Lung (tissue), 11 donors: ENCODE measurements at regions not wholly inside any gene's neighbourhood (a gene's known extent, or its start where the extent isn't known, plus 50 kb on each side); places are given as distances from the start of the nearest gene placed in this dataset.

ENCODE experiments used
- ATAC-seq: fragments of 200-7000 bp; cut with Tn5 transposase; one replicate; pipeline ENCODE4 v1.9.1; 2020; ENCODE audit warnings: moderate number of reproducible peaks; ENCODE audit not compliant: insufficient read depth, low FRiP score
- DNase-seq, 3 donors: peaks; one replicate each; pipeline ENCODE4 v3.0.0-alpha.2; 2013 to 2017
- H3K27ac ChIP-seq, 2 donors: one replicate each; pipeline ENCODE4 v1.5.1; 2013; ENCODE audit warnings: mild to moderate bottlenecking in 2 of 2, moderate library complexity in 2 of 2, control low read depth in 1 of 2, inconsistent platforms in 1 of 2, low read depth in 1 of 2, low read length in 1 of 2
- H3K27me3 ChIP-seq, 3 donors: one replicate each; pipeline ENCODE4 v1.5.1; 2013; ENCODE audit warnings: low read length in 2 of 3; ENCODE audit not compliant: control insufficient read depth in 3 of 3, insufficient read depth in 3 of 3
- H3K36me3 ChIP-seq, 4 donors: one replicate each; pipeline ENCODE4 v1.5.1; 2013; ENCODE audit warnings: low read length in 4 of 4, mild to moderate bottlenecking in 1 of 4, moderate library complexity in 1 of 4; ENCODE audit not compliant: control insufficient read depth in 4 of 4, insufficient read depth in 4 of 4
- H3K4me1 ChIP-seq, 5 donors: one replicate each; pipeline ENCODE4 v1.5.1; 2013; ENCODE audit warnings: low read length in 5 of 5, mild to moderate bottlenecking in 2 of 5, moderate library complexity in 1 of 5; ENCODE audit not compliant: control insufficient read depth in 5 of 5, insufficient read depth in 5 of 5
- H3K4me3 ChIP-seq: one replicate; pipeline ENCODE4 v1.5.1; 2013; ENCODE audit warnings: mild to moderate bottlenecking, control low read depth, moderate library complexity
- H3K9ac ChIP-seq, 2 donors: one replicate each; pipeline ENCODE4 v1.5.1; 2013; ENCODE audit warnings: low read length in 2 of 2, control low read depth in 1 of 2; ENCODE audit not compliant: insufficient read depth in 1 of 2
- H3K9me3 ChIP-seq, 4 donors: one replicate each; pipeline ENCODE4 v1.5.1; 2013; ENCODE audit warnings: low read length in 3 of 4, mild to moderate bottlenecking in 1 of 4, moderate library complexity in 1 of 4; ENCODE audit not compliant: control insufficient read depth in 4 of 4, insufficient read depth in 3 of 4
- WGBS, 2 donors: extraction: QIAGEN DNeasy Blood & Tissue Kit; methylation state at CpG; one replicate each; pipeline ENCODE4 v1.1.7; 2013; 5-methylcytosine and 5-hydroxymethylcytosine counted together
- TF ChIP-seq, protein P1 (sequence below): IDR thresholded peaks from 2 replicates; pipeline ENCODE4 v1.5.1; 2012; ENCODE audit warnings: mild to moderate bottlenecking; ENCODE audit errors: control extremely low read depth, extremely low read depth
- donor health status: control.
- donor health status: control.
- donor health status: Bipolar disorder and iron deficiency.
- donor health status: healthy.
- donor health status: DM: yes; HTN: yes; CAD: no.

- 79 to 85% methylated on average over 4 of the region's 4 CpGs for WGBS, 2 donors
- no peak for DNase-seq
These were observed 206.3 kb upstream of the GHR start for GRCh38 chr5:42216904-42217303.

GRCh38 chr5:42217791-42218190 is 205.4 kb upstream of the GHR start:
- Histone ChIP-seq H3K4me1 (peaks cover 0 to 2% (median 0%) of the 10 kb centered on the region in 5 donors), H3K4me3 (no peak overlapping the region), H3K27ac (no peak overlapping the region), H3K9me3 (no peaks in the 10 kb centered on the region), H3K36me3 (no peaks in the 10 kb centered on the region), H3K9ac (no peak overlapping the region), H3K27me3 (no peaks in the 10 kb centered on the region)
- DNase-seq (no peak), ATAC-seq (no peak)
- TF ChIP-seq, protein P1, sequence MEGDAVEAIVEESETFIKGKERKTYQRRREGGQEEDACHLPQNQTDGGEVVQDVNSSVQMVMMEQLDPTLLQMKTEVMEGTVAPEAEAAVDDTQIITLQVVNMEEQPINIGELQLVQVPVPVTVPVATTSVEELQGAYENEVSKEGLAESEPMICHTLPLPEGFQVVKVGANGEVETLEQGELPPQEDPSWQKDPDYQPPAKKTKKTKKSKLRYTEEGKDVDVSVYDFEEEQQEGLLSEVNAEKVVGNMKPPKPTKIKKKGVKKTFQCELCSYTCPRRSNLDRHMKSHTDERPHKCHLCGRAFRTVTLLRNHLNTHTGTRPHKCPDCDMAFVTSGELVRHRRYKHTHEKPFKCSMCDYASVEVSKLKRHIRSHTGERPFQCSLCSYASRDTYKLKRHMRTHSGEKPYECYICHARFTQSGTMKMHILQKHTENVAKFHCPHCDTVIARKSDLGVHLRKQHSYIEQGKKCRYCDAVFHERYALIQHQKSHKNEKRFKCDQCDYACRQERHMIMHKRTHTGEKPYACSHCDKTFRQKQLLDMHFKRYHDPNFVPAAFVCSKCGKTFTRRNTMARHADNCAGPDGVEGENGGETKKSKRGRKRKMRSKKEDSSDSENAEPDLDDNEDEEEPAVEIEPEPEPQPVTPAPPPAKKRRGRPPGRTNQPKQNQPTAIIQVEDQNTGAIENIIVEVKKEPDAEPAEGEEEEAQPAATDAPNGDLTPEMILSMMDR = no peak
- 90 to 96% methylated on average over 2 of the region's 2 CpGs for WGBS, 2 donors

More at GRCh38 chr5:42216904-42217303, 206.3 kb upstream of the GHR start:
- Histone ChIP-seq H3K27me3 (no peaks in the 10 kb centered on the region), H3K4me3 (no peak overlapping the region), H3K9ac (no peak overlapping the region), H3K9me3 (no peaks in the 10 kb centered on the region), H3K27ac (no peak overlapping the region), H3K4me1 (peaks cover 0 to 2% (median 0%) of the 10 kb centered on the region in 5 donors), H3K36me3 (no peaks in the 10 kb centered on the region)
- TF ChIP-seq, protein P1 = no peak
- ATAC-seq = no peak

- H3K4me1 ChIP-seq = no peaks in the 10 kb centered on the region
- H3K4me3 ChIP-seq = no peak overlapping the region
- DNase-seq (no peak), ATAC-seq (no peak)
- H3K27me3 ChIP-seq = no peaks in the 10 kb centered on the region
- H3K9me3 ChIP-seq = no peaks in the 10 kb centered on the region
- H3K27ac ChIP-seq = no peak overlapping the region
- no peak overlapping the region for H3K9ac ChIP-seq
- TF ChIP-seq, protein P1 = no peak
- WGBS, 2 donors = 79 to 80% methylated on average over 2 of the region's 2 CpGs
- no peaks in the 10 kb centered on the region for H3K36me3 ChIP-seq
These were observed 198.2 kb upstream of the GHR start for GRCh38 chr5:42225009-42225408.

DNA sequence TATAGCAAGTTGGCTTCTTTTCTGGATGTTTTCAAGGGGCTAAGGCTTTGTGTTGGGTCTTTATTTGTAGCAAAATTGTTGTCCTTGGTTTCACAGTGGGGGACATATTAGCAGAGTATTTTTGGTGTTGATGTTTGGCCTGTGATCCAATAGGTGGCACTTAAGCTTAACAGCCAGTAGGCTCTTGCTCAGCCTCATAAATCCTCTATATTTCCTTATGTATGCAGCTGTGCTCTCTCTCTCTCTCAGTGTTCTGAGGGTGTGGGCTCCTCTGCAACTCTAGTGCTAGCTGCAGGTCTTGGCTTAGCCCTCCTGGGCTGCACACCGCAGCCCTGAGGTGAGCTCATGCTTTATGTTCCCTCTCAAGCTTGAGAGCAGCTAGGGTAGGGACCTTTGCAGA is 195.0 kb upstream of the GHR start:
- ATAC-seq = no peak
- peak in 1 of 3 donors; percentile 3 for DNase-seq
- Histone ChIP-seq H3K9me3 (no peaks in the 10 kb centered on the region), H3K4me1 (no peaks in the 10 kb centered on the region), H3K9ac (no peak overlapping the region), H3K27me3 (no peaks in the 10 kb centered on the region), H3K4me3 (no peak overlapping the region), H3K36me3 (no peaks in the 10 kb centered on the region), H3K27ac (no peak overlapping the region)
- 87 to 89% methylated on average over 1 of the region's 1 CpG for WGBS, 2 donors
- TF ChIP-seq, protein P1 = no peak
